Suprapubic skin (tissue), 4 donors: ENCODE measurements at regions not wholly inside any gene's neighbourhood (a gene's known extent, or its start where the extent isn't known, plus 50 kb on each side); places are given as distances from the start of the nearest gene placed in this dataset.

Source experiments
- DNase-seq, 2 donors: peaks; one replicate each; pipeline ENCODE4 v3.0.0-alpha.2; 2019; ENCODE audit warnings: low spot score in 2 of 2
- H3K27ac ChIP-seq: fragments of 200-600 bp; sonication (generic); one replicate; pipeline ENCODE4 v1.5.1; 2019
- H3K27me3 ChIP-seq: fragments of 200-600 bp; sonication (generic); one replicate; pipeline ENCODE4 v1.5.1; 2019
- H3K36me3 ChIP-seq: fragments of 200-600 bp; sonication (generic); one replicate; pipeline ENCODE4 v1.5.1; 2019
- H3K4me1 ChIP-seq: fragments of 200-600 bp; sonication (generic); one replicate; pipeline ENCODE4 v1.5.1; 2019
- H3K4me3 ChIP-seq: fragments of 200-600 bp; sonication (generic); one replicate; pipeline ENCODE4 v1.5.1; 2019; ENCODE audit warnings: mild to moderate bottlenecking
- H3K9me3 ChIP-seq: fragments of 200-600 bp; sonication (generic); one replicate; pipeline ENCODE4 v1.5.1; 2019
- EP300 ChIP-seq: sonication (generic); formaldehyde crosslinking; IDR thresholded peaks from one replicate; pipeline ENCODE4 v1.6.1; 2017; ENCODE audit warnings: antibody characterized with exemption
- POLR2A ChIP-seq, 2 donors: fragments of 450-650 bp; IDR thresholded peaks; one replicate each; pipeline ENCODE4 v1.6.1; 2017; ENCODE audit warnings: antibody characterized with exemption in 2 of 2, mild to moderate bottlenecking in 2 of 2, moderate library complexity in 2 of 2
- POLR2AphosphoS5 ChIP-seq, 3 donors: sonication (generic); formaldehyde crosslinking; IDR thresholded peaks; one replicate each; pipeline ENCODE4 v1.6.1; 2017; ENCODE audit warnings: antibody characterized with exemption in 3 of 3
- WGBS: methylation state at CpG from one replicate; pipeline ENCODE4 v1.1.5; 2018; 5-methylcytosine and 5-hydroxymethylcytosine counted together
- TF ChIP-seq, protein P1 (sequence below), 2 donors: fragments of 200-600 bp in 1 of 2; fragments of 450-650 bp in 1 of 2; sonication (generic) in 1 of 2; IDR thresholded peaks; one replicate each; pipeline ENCODE4 v1.5.1; 2016 to 2019; ENCODE audit warnings: antibody characterized with exemption in 2 of 2, mild to moderate bottlenecking in 1 of 2, moderate library complexity in 1 of 2

- TF ChIP-seq POLR2AphosphoS5 (IDR thresholded peaks at IDR 0.05): no peak
- no peak for TF ChIP-seq POLR2A (IDR thresholded peaks at IDR 0.05)
- TF ChIP-seq, protein P1, sequence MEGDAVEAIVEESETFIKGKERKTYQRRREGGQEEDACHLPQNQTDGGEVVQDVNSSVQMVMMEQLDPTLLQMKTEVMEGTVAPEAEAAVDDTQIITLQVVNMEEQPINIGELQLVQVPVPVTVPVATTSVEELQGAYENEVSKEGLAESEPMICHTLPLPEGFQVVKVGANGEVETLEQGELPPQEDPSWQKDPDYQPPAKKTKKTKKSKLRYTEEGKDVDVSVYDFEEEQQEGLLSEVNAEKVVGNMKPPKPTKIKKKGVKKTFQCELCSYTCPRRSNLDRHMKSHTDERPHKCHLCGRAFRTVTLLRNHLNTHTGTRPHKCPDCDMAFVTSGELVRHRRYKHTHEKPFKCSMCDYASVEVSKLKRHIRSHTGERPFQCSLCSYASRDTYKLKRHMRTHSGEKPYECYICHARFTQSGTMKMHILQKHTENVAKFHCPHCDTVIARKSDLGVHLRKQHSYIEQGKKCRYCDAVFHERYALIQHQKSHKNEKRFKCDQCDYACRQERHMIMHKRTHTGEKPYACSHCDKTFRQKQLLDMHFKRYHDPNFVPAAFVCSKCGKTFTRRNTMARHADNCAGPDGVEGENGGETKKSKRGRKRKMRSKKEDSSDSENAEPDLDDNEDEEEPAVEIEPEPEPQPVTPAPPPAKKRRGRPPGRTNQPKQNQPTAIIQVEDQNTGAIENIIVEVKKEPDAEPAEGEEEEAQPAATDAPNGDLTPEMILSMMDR (IDR thresholded peaks at IDR 0.05): no peak
- no peak for TF ChIP-seq EP300
- no peak overlapping the region for H3K27ac ChIP-seq
- 78% methylated on average over 1 of the region's 1 CpG for WGBS
- no peaks in the 10 kb centered on the region for H3K36me3 ChIP-seq
- no peaks in the 10 kb centered on the region for H3K4me1 ChIP-seq
- no peaks in the 10 kb centered on the region for H3K9me3 ChIP-seq
- no peak for DNase-seq
- no peak overlapping the region for H3K4me3 ChIP-seq
- no peaks in the 10 kb centered on the region for H3K27me3 ChIP-seq
Measured at GRCh38 chr20:52791091-52791490, 181.1 kb upstream of the TSHZ2 start.

DNA sequence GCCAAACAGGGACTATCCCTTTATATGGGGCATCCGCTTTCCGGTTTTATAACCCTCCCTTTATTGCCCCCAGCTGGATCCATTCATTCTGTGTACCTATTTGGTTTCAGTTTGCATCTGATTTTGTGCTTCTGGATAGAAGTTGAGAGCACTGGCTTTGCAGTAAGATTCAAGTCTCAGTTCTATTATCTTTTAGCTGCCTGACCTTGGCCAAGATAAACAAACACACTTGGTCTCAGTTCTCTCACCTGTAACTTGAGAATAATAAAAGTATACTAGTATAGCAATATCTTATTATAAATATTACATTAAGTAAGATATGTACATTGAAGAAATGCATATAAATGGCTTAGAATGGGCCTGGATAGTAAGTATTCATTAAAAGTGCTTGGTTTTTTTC is 182.4 kb upstream of the TSHZ2 start:
- no peaks in the 10 kb centered on the region for H3K9me3 ChIP-seq
- DNase-seq: no peak
- no peak overlapping the region for H3K4me3 ChIP-seq
- H3K27ac ChIP-seq: no peak overlapping the region
- H3K4me1 ChIP-seq: no peaks in the 10 kb centered on the region
- TF ChIP-seq, protein P1 (IDR thresholded peaks at IDR 0.05): no peak
- TF ChIP-seq POLR2AphosphoS5 (IDR thresholded peaks at IDR 0.05): no peak
- no peak for TF ChIP-seq EP300
- TF ChIP-seq POLR2A (IDR thresholded peaks at IDR 0.05): no peak
- H3K36me3 ChIP-seq: no peaks in the 10 kb centered on the region
- WGBS: 70% methylated on average over 2 of the region's 2 CpGs
- no peaks in the 10 kb centered on the region for H3K27me3 ChIP-seq

- no peaks in the 10 kb centered on the region for H3K27me3 ChIP-seq
- H3K36me3 ChIP-seq: no peaks in the 10 kb centered on the region
- no peaks in the 10 kb centered on the region for H3K9me3 ChIP-seq
- no peak overlapping the region for H3K4me3 ChIP-seq
- WGBS: 76% methylated on average over 3 of the region's 3 CpGs
- DNase-seq: no peak
- H3K4me1 ChIP-seq: no peaks in the 10 kb centered on the region
- TF ChIP-seq, protein P1 (IDR thresholded peaks at IDR 0.05): no peak
- no peak for TF ChIP-seq POLR2A (IDR thresholded peaks at IDR 0.05)
- no peak for TF ChIP-seq POLR2AphosphoS5 (IDR thresholded peaks at IDR 0.05)
- no peak for TF ChIP-seq EP300
- H3K27ac ChIP-seq: no peak overlapping the region
Measured at GRCh38 chr20:52787962-52788361, 184.2 kb upstream of the TSHZ2 start.

- Histone ChIP-seq H3K4me3 (no peak overlapping the region), H3K27me3 (no peaks in the 10 kb centered on the region), H3K27ac (no peak overlapping the region), H3K36me3 (no peaks in the 10 kb centered on the region), H3K4me1 (no peaks in the 10 kb centered on the region), H3K9me3 (no peaks in the 10 kb centered on the region)
- WGBS: 54% methylated on average over 3 of the region's 3 CpGs
- TF ChIP-seq POLR2AphosphoS5 (IDR thresholded peaks at IDR 0.05) (no peak), POLR2A (IDR thresholded peaks at IDR 0.05) (no peak), EP300 (no peak)
- TF ChIP-seq, protein P1 (IDR thresholded peaks at IDR 0.05): no peak
- DNase-seq: no peak
Measured at GRCh38 chr20:52787216-52787615, 184.9 kb upstream of the TSHZ2 start.

- H3K27me3 ChIP-seq: no peaks in the 10 kb centered on the region
- TF ChIP-seq POLR2AphosphoS5 (IDR thresholded peaks at IDR 0.05) (no peak), POLR2A (IDR thresholded peaks at IDR 0.05) (no peak), EP300 (no peak)
- TF ChIP-seq, protein P1 (IDR thresholded peaks at IDR 0.05): no peak
Measured at GRCh38 chr20:52785679-52786078, 186.5 kb upstream of the TSHZ2 start.

More at GRCh38 chr20:52785679-52786078, 186.5 kb upstream of the TSHZ2 start:
- Histone ChIP-seq H3K9me3 (no peaks in the 10 kb centered on the region), H3K36me3 (no peaks in the 10 kb centered on the region), H3K4me3 (no peak overlapping the region), H3K27ac (no peak overlapping the region), H3K4me1 (no peaks in the 10 kb centered on the region)
- 39% methylated on average over 6 of the region's 6 CpGs for WGBS
- DNase-seq: no peak
